ENCODE measurements at regions not wholly inside any gene's neighbourhood (a gene's known extent, or its start where the extent isn't known, plus 50 kb on each side); places are given as distances from the start of the nearest gene placed in this dataset.

DNA sequence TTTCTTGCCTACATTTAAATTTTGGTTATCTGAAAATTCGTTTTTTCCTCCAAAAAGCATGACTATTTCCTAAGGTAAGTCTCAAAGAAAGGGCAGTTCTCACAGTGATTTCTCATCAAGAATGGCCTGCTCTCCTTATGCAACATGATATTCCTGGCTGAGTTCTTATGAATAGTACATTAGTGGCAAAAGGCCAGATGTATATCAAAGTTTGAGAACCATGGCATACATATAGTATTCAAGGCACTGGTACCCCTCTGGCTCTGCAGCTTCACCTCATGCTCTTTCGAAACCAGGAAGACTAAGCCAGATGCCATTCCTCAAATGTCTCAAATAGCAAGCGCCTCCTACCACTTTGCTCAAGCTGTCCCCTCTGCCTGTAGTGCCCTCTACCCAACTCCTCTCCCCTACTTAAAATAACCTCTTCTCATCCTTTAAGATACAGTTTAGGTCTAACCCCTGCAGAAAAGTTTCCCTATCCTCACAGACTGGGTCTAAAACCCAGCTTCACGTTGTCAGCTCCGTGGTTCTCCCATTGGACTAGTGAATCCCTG, 280.3 kb downstream of the HACE1 start:
- FAIRE-seq (no peak), DNase-seq (ENCODE audit: low spot score in 2 of 2) (no peak)

DNA sequence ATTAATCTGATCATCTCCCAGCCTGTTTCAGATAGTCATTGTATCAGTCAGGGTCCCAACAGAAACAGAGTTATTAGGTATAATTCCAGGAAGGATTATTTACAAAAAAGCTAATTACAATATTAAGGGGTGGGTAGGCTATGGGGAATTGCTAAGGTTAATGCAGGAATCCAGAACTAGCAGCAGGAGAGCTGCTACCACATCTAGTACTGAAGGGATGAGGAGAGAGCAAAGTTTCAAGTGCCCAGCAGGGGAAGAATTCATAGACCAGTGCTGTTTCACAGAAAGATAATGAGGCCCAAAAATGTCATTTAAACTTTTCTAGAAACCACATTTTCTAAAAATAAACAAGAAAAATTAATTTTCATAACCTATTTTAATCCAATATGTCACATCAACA, 284.2 kb downstream of the HACE1 start:
- FAIRE-seq (no peak), DNase-seq (ENCODE audit: low spot score in 2 of 2) (no peak)

DNA sequence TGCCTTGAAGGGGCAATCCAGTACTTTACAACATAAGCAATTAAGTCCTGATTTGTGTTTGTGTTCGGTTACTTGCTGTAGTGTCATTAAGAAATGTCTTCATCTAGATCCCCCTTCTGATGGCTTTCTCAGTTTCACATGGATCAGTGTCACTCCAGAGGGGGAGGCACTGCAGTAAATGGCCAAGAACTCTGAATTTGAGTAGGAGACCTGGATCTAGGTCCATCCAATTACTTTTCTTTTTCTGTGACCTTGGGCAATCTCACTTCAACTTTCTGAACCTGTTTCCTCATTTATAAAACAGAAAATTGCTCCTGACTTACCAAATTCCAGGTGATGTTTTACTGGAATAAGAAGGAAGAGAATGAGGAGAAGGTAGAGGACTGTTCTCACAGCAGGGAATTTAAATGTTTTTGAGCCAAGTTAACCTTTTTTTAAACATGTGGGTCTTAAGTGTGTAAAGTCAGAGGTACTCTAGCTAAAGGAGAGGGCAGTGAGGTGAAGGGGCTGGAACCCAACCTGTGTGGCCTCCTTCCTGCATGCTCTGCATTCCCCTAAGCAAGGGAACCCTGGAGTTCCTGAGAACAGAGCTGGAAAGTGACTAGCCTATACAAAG, 285.5 kb downstream of the HACE1 start:
- no peak for DNase-seq (ENCODE audit: low spot score in 2 of 2)
- no peak for FAIRE-seq

DNA sequence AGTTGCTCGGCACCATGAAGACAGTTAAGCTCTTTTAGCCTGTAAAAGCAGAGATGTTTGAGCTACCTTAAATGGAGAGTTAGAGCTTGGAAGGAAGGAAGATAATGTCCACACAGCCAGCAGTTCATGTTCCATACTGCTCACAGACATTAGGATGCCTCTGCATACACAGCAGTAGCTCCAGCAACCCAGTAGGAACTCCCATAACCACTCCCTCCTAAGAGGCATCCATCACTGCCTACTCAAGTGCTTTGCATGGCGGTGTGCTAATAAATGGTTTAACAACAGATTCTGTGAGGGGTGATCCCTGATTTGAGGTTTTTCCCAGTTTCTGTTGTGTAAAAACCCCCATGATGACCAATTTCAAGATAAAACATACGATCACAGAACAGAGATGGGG, 286.4 kb downstream of the HACE1 start:
- FAIRE-seq (no peak), DNase-seq (ENCODE audit: low spot score in 2 of 2) (no peak)

DNA sequence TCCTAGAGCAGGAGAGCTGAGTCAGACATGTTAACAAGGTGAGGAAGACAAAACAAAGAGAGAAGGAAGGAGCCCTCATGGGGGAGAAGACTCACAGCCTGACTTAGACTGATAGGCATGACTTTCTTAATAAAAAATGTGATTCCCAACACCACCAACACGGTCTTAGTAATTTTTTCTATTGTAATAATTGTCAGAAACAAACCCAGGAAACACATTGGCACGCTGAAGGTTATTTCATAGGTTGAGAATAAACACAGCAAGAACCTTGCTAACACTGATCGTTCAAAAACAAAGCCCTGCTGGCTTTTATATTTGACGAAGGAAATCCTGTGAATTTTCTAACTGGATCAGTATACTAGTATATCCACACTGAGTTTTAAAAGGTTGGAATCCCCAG, 286.8 kb downstream of the HACE1 start:
- DNase-seq (ENCODE audit: low spot score in 2 of 2) (no peak), FAIRE-seq (no peak)

DNA sequence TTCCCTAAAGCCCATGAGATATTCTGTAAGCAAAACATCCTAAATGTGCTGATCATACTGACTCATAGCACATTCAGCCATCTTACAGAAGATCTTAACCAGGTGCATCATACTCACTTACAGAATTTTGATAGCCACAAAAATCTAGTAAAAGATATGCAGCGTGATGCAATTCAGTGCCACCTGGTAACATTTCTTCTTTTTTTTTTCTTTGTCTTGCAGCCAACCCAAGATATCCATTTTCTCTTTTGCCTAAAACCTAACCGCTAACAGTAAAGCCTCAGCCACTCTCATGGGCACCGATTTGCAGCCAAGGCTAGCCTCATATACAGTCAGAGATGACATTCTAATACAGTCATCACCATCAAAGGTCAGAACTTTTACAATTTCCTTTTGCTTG, 293.3 kb downstream of the HACE1 start:
- no peak for DNase-seq (ENCODE audit: low spot score in 2 of 2)
- no peak for FAIRE-seq

DNA sequence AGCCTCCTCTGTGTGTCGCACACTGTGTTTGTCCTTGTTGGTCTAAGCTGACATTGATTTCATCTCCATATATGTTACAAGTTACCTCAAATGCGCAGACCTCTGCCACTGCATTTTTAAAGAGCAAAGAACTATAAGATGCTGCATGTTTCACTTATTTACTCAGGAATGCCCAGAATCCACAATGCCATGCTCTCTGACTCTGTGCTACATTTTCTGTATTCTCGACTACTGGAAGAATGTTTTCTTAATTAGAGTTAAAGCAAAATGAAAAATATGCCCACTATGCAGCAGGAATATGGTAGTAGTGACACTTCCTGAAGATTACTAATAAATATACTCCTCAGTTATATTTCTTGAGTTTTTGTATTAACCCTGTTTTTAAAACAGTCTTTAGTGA, 296.4 kb downstream of the HACE1 start:
- FAIRE-seq (no peak), DNase-seq (ENCODE audit: low spot score in 2 of 2) (no peak)

DNA sequence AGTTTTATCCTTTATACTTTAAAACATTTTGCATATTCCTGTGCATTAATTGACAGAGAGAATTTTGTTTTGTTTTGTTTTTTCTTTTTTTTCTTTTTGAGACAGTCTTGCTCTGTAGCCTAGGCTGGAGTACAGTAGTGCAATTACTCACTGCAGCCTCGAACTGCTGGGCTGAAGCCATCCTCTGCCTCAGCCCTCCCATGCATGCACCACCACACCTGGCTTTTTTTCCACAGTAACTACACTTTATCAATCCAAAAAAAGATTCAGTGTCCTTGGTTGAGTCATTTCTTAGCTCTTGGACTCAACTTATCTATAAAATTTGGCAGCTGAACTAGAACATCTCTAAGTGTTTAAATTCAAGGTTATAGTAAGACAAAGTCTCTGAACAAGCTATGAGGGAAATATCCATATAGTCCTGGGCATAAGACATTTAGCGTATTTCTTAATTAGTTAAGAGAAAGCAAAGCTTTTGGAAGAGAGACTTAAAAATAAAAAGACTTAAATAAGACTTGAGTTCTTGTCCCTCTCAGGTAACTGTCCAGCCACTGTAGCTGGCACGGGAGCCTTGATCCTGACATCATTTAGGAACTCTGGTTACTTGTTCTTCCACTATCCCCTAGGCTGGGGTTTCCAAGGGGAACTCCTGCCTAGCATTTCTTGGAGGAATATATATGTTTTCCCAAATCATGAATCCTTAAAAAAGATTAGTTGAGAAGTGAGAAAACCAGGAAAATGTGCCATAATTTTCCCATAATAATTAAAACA, 300.1 kb downstream of the HACE1 start:
- FAIRE-seq: no peak
- DNase-seq (ENCODE audit: low spot score in 2 of 2): no peak

DNA sequence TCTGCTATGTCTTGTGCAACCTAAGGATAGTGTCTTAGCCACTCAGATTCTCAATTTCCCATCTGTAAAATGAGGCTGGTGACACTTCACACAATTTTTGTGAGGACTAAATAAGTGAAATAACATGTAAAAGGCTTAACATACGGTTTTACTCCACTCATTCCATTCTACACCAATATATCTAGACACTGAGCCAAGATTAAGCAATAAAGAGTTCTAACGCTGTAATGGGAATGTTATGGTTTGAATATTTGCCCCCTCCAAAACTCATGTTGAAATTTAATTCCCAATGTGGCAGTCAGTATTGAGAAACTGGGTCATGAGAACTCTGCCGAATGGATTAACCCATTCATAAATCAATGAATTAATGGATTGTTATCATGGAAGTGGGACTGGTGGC, 301.0 kb downstream of the HACE1 start:
- FAIRE-seq (no peak), DNase-seq (ENCODE audit: low spot score in 2 of 2) (no peak)

DNA sequence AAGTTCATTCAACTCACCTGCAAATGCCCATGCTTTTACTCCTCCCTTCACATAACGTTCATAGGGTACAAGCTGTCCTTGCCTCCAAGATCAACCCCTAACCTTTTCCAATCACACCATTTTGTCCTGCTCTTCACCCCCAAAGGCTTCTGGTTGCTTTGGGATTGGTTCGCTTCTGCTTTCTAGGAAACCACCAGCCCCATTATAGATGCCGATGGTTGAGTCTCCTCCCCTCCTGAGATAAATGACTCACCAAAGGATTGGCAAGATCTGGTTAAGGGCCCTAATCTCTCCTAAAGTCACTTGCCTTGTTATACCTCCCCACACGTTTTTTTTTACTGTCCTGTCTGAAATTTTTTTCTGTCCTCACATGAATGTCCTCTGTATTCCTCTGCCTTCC, 311.4 kb downstream of the HACE1 start:
- FAIRE-seq: no peak
- DNase-seq (ENCODE audit: low spot score in 2 of 2): no peak

DNA sequence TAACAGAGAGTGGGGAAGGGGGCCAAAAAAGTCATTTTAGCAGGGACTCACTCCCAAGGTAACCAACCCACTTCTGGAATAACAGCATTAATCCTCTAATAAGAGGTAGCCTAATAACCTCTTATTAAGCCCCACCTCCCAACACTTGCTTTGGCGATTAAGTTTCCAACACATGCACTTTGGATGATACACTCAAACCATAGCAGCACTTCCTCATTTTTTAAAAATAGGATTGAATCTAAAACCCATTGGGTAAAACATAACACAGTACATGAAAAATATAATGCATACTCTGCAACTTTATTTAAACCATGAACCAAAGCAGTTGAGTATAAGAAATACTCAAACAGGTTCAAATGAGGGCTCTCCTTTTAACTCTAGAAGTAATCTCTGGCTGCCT, 318.3 kb downstream of the HACE1 start:
- FAIRE-seq (no peak), DNase-seq (ENCODE audit: low spot score in 2 of 2) (no peak)

DNA sequence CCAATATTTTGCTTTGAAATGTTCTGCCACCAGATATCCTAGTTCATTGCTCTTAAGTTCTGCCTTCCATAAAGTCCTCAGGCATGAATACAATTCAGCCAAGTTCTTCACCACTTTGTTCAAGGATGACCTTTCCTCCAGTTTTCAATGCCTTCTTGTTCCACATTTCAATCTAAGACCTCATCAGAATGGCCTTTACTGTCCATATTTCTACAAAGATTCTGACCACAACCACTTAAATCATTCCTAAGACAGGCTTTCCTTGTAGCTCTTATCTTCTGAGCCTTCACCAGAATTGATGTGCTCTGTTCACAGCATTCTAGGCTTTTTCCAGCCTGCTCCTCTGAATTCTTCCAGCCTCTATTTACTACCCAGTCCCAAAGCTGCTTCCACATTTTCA, 319.0 kb downstream of the HACE1 start:
- FAIRE-seq: no peak
- no peak for DNase-seq (ENCODE audit: low spot score in 2 of 2)

DNA sequence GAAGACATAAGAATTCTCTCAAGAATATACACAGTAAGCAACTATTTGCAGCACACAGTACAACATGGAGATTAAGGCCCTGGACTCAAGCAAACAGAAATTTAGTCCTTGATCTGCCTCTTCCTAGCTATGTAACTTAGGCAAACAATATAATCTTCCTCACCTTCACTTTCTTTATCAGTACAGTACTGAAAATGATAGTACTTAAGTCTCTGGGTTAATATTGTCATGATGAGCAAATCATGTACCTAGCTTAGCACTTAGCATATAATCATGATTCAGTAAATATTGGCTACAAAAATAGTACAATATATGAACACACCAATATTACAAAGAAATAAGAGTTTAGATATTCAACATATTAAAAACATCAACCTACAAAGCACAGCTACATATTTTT, 320.5 kb downstream of the HACE1 start:
- FAIRE-seq: no peak
- DNase-seq (ENCODE audit: low spot score in 2 of 2): no peak

DNA sequence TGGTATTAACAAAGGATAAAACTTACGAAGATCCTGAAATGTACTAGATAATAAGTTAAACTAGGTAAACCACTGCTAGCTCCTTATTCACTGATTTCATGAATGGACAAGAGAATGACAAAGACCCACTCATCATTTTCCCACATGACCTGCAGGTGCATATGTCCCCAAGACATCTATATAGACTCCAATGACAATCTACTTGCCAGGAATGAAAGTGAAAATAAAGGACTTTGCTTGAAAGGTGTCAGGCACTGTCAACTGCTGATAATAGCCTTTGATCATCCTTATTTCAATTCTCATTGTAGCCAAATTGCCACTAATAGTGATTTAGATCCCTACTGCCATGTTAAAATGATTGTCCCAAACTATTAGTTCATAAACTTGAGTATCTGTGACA, 321.8 kb downstream of the HACE1 start:
- no peak for DNase-seq (ENCODE audit: low spot score in 2 of 2)
- FAIRE-seq: no peak

DNA sequence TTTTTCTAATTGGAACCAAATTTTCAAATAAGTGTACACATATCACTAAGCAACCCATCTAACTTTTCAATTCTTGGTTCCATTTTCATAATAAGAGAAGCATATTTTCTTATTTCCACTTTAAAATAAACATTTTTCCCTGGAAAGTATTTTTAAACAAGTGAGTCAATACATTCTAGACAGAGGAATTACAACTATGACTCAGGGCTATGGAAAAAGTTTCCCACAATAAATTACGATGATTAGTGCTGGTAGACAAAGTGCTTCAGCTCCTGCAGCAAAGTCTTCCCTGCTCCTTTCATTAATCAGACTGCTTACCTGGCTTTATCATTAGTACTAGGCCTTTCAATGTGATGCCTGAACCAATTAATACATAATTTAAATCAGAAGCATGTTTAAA, 322.5 kb downstream of the HACE1 start:
- FAIRE-seq (no peak), DNase-seq (ENCODE audit: low spot score in 2 of 2) (no peak)

DNA sequence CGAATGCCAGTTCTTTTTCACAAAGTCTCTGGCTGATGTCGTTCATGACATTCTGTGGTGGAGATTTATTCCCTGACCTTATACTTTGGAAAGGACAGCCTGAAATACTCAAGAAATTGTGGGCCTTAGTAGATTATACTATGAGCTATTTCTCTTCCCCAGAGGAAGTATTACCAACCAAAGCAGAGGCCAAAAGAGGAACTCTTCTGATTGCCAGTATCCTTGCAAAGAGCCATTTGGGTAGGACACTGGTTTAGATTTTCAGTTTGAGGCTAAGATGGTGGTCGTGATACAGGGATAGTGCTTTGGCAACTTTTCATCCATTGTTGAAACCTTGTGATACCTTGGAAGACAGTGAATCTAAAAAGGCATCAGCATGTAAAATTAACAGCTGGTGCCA, 327.3 kb downstream of the HACE1 start:
- FAIRE-seq (no peak), DNase-seq (ENCODE audit: low spot score in 2 of 2) (no peak)

DNA sequence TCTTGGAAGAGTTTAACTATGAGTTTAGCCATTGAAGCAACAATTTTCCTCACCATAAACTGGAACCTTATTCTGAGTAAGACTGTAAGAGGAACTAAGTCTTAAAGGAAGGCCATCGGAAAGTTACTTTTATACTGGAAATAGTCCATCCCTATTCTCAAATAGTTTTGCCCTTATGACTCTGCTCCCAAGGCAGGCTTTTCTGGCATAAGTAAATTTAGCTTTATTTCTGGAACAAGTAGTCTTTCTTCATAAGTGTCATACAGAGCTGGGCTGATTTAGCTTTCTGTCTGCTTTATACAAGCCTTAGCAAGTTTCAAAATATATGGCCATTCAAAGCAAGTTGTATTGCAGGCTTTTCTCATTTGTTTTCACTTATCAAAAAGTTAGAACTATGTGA, 328.1 kb downstream of the HACE1 start:
- DNase-seq (ENCODE audit: low spot score in 2 of 2) (no peak), FAIRE-seq (no peak)

DNA sequence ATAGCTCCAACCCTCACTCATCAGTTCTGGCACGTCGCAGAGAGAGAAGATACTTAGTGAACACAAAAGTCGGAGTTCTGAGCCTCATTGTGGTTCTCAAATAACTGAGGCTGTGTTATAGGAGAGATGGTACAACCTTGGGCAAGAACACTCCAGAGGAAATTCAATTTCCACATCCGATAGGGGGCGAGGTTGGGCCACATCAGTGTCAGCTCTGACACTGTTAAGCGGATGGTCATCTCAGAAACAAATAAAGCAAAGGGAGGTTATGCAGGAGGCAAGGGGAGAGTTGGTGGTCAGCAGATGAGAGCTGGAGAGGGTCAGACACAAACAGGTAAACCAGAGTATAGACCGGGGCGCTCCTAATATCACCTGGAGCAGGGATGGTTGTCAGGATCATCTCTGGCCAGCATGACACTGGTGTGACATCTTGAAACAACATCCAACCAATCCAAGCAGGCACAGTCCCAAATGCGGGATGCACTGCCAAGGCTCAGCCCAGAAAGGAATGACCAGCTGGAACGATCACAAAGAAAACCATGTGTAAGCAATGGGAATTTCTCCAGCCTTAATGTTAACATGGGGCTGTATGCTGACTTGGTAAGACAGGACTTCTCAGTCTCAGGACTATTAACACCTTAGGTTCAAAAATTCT, 331.8 kb downstream of the HACE1 start:
- DNase-seq (ENCODE audit: low spot score in 2 of 2) (no peak), FAIRE-seq (no peak)

DNA sequence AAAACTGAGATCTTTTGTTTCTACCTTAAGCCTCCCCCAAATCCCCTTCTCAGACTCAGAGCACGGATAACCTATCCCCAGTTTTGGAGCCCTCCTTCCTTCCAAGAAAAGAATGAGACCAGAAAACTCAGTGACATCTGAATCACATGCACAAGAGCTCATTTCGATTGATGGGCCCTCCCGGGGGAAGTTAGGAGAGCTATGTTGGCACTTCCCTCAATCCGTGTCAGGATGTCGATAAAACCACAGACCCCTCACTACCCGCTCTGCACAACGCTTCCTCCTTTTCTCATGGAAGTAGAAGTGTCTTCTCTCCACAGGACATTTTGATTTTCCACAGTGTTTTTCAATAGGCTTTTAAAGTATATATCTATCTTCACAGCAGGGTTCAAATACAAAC, 332.4 kb downstream of the HACE1 start:
- FAIRE-seq: no peak
- no peak for DNase-seq (ENCODE audit: low spot score in 2 of 2)

DNA sequence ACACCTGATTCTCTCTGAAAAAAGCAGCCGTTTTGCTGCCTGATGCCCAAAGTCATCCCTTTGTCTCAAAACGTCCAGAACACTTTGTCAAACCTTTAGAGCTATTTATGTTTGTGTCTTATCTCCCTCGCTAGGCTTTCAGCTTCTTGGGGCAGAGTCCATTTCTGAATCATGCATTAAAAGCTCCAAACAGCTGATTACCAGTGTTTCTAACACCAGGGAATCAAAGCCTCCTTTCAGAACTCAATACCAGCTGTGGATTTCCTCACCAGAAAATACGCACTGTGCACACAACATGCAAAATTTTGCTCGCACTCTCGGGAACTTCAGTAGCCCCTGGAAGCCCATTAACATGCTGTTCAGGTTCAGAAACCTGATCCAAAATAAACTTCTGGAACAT, 333.3 kb downstream of the HACE1 start:
- no peak for FAIRE-seq
- DNase-seq (ENCODE audit: low spot score in 2 of 2): no peak

DNA sequence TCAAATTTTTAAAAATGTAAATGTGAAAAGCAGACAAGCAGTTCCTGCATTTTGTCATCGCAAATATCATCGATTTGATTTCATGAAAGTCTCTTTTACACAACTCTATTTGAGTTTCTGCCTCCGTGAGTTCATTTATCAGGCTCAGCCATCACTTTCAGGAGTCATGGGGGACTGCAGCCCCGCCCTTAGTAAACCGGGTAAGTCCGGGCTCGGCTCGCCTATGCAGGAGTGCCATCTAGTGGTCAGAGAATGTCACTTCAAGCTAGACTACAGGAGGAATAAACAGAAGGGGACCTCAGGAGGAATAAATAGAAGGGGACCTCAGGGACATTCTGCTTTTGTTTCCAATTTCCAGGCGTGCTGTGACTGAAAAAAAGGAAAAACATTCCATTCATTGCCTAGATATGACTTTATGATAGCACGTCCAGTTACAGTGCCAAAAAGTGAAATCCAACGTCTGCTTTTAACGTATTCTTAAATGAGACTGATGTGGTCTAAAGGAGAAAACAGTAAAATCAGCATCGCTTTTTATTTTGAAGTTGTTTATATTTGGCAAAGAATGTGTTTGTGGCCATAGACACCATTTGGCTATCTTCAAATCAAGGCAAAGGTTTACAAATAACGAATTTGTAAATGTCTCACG, 333.9 kb downstream of the HACE1 start:
- DNase-seq (ENCODE audit: low spot score in 2 of 2): peak; percentile 21 to 53

More for the DNA sequence above, 333.9 kb downstream of the HACE1 start:
- FAIRE-seq: peak; percentile 49

All from frontal cortex (tissue), 3 donors.